Heart left ventricle (tissue), 16 donors: ENCODE measurements at regions not wholly inside any gene's neighbourhood (a gene's known extent, or its start where the extent isn't known, plus 50 kb on each side); places are given as distances from the start of the nearest gene placed in this dataset.

Experiments used
- ATAC-seq, 4 donors: fragments of 200-7000 bp; cut with Tn5 transposase; one replicate each; pipeline ENCODE4 v1.9.1; 2020 to 2022; ENCODE audit warnings: moderate library complexity in 4 of 4, mild to moderate bottlenecking in 3 of 4, moderate number of reproducible peaks in 1 of 4
- DNase-seq, 5 donors: peaks; one replicate each; pipeline ENCODE4 v3.0.0-alpha.2; 2020
- H3K27ac ChIP-seq, 12 donors: fragments of 200-600 bp; sonication (generic) in 4 of 12; one replicate each; pipeline versions ENCODE4 v1.5.0 to v1.8.0; 2016 to 2022; ENCODE audit warnings: mild to moderate bottlenecking in 2 of 12
- H3K27me3 ChIP-seq, 9 donors: fragments of 200-600 bp; sonication (generic) in 2 of 9; one replicate each; pipeline versions ENCODE4 v1.5.1 to v1.8.0; 2016 to 2022; ENCODE audit warnings: mild to moderate bottlenecking in 3 of 9
- H3K36me3 ChIP-seq, 9 donors: fragments of 200-600 bp; sonication (generic) in 2 of 9; one replicate each; pipeline versions ENCODE4 v1.5.0 to v1.8.0; 2018 to 2022; ENCODE audit warnings: mild to moderate bottlenecking in 2 of 9
- H3K4me1 ChIP-seq, 12 donors: fragments of 200-600 bp; sonication (generic) in 4 of 12; one replicate each; pipeline versions ENCODE4 v1.5.0 to v1.8.0; 2016 to 2022; ENCODE audit warnings: mild to moderate bottlenecking in 3 of 12
- H3K4me3 ChIP-seq, 12 donors: fragments of 200-600 bp; sonication (generic) in 4 of 12; one replicate each; pipeline versions ENCODE4 v1.5.0 to v1.8.0; 2017 to 2022; ENCODE audit warnings: mild to moderate bottlenecking in 9 of 12, moderate library complexity in 4 of 12
- H3K9me3 ChIP-seq, 12 donors: fragments of 200-600 bp; sonication (generic) in 4 of 12; one replicate each; pipeline versions ENCODE4 v1.5.0 to v1.8.0; 2016 to 2022; ENCODE audit warnings: mild to moderate bottlenecking in 1 of 12
- CTCF ChIP-seq, 12 donors: fragments of 200-600 bp; sonication (generic) in 4 of 12; IDR thresholded peaks; one replicate each; pipeline versions ENCODE4 v1.5.0 to v1.8.0; 2018 to 2022; ENCODE audit warnings: antibody characterized with exemption in 12 of 12, mild to moderate bottlenecking in 5 of 12
- POLR2A ChIP-seq, 2 donors: fragments of 450-650 bp; IDR thresholded peaks; one replicate each; pipeline ENCODE4 v1.6.1; 2017; ENCODE audit warnings: antibody characterized with exemption in 2 of 2, mild to moderate bottlenecking in 2 of 2, moderate library complexity in 2 of 2
- WGBS, 4 donors: extraction: QIAGEN DNeasy Blood & Tissue Kit in 2 of 4; methylation state at CpG; one replicate each; pipeline versions ENCODE4 v1.1.5 to v1.1.7; 2013 to 2018; 5-methylcytosine and 5-hydroxymethylcytosine counted together
- intact Hi-C, 10 donors: fragments of 100-400 bp; cut with DNase I; formaldehyde crosslinking; loops; one replicate each; pipeline versions ENCODE4 v1.11.1 to v1.14.2; 2022
- donor health status: ischemic (EF 13 %, LVEDD 7.1; RV severe dilation, severe dysfunction).
- donor health status: healthy with polysubstance abuse.
- donor health status: DM: no; HTN: yes; CAD: no.
- donor health status: DM: no; HTN: no; CAD: no.
- donor health status: ischemic (EF 25% LVEDD 6.9; RV normal size, moderate dysfunction).
- donor health status: ischemic (EF 25% LVEDD 5.7; RV mildly dilated, moderate dysfunction).
- donor health status: healthy.
- donor health status: DM: yes; HTN: yes; CAD: no.
- donor health status: ischemic (EF 35%, LVEDD 5.7; RV mildly dilated, moderate dysfunction).
- donor health status: nonischemic (EF 11% LVEDD 7.7; RV severe dilation, severe dysfunction).
- donor health status: DM: yes; HTN: yes; CAD: no.
- donor health status: PGD.
- donor health status: ischemic (EF 29% LVEDD 5.4; RV normal size, mild dysfunction).
- donor health status: nonischemic (EF 23%, LVEDD 6.1; RV moderate dilation, normal function).

- DNase-seq = no peak
- no peaks in the 10 kb centered on the region for H3K9me3 ChIP-seq
- WGBS, 4 donors = 58 to 70% (median 64%) methylated on average over 17 of the region's 17 CpGs
- no peak overlapping the region for H3K27ac ChIP-seq
- TF ChIP-seq CTCF (IDR thresholded peaks at IDR 0.05) = no peak
- TF ChIP-seq POLR2A (IDR thresholded peaks at IDR 0.05) = no peak
- ATAC-seq = no peak
- H3K4me3 ChIP-seq = no peak overlapping the region
- H3K36me3 ChIP-seq = no peaks in the 10 kb centered on the region
- peaks cover 0 to 23% (median 0%) of the 10 kb centered on the region in 9 donors for H3K27me3 ChIP-seq
- intact Hi-C loops = no loop called here
- no peaks in the 10 kb centered on the region for H3K4me1 ChIP-seq
Observed at GRCh38 chr15:69825941-69826818, 271.5 kb downstream of the TLE3 start.

GRCh38 chr15:69826819-69827175, 270.9 kb downstream of the TLE3 start:
- no peak for DNase-seq
- H3K9me3 ChIP-seq = no peaks in the 10 kb centered on the region
- H3K36me3 ChIP-seq = no peaks in the 10 kb centered on the region
- H3K4me1 ChIP-seq = no peaks in the 10 kb centered on the region
- 73 to 100% (median 82%) methylated on average over 3 of the region's 3 CpGs for WGBS, 4 donors
- H3K27ac ChIP-seq = no peak overlapping the region
- no peak overlapping the region for H3K4me3 ChIP-seq
- intact Hi-C loops = no loop called here
- no peak for ATAC-seq
- H3K27me3 ChIP-seq = peaks cover 0 to 23% (median 0%) of the 10 kb centered on the region in 9 donors
- TF ChIP-seq CTCF (IDR thresholded peaks at IDR 0.05) (no peak), POLR2A (IDR thresholded peaks at IDR 0.05) (no peak)

- H3K9me3 ChIP-seq = no peaks in the 10 kb centered on the region
- intact Hi-C loops = no loop called here
- H3K36me3 ChIP-seq = no peaks in the 10 kb centered on the region
- WGBS, 4 donors = 78 to 92% (median 86%) methylated on average over 1 of the region's 1 CpG
- ATAC-seq (no peak), DNase-seq (no peak)
- H3K27me3 ChIP-seq = peaks cover 0 to 23% (median 0%) of the 10 kb centered on the region in 9 donors
- H3K4me1 ChIP-seq = no peaks in the 10 kb centered on the region
- TF ChIP-seq CTCF (IDR thresholded peaks at IDR 0.05) (no peak), POLR2A (IDR thresholded peaks at IDR 0.05) (no peak)
- no peak overlapping the region for H3K4me3 ChIP-seq
- H3K27ac ChIP-seq = no peak overlapping the region
Observed at GRCh38 chr15:69827751-69828150, 270.0 kb downstream of the TLE3 start.

GRCh38 chr15:69828181-69828828, 269.4 kb downstream of the TLE3 start:
- 74 to 84% (median 76%) methylated on average over 8 to 9 of the region's 9 CpGs for WGBS, 4 donors
- intact Hi-C loops = no loop called here
- Histone ChIP-seq H3K27me3 (peaks cover 0 to 23% (median 0%) of the 10 kb centered on the region in 9 donors), H3K4me1 (no peaks in the 10 kb centered on the region), H3K36me3 (no peaks in the 10 kb centered on the region), H3K27ac (no peak overlapping the region), H3K4me3 (no peak overlapping the region), H3K9me3 (no peaks in the 10 kb centered on the region)
- no peak for ATAC-seq
- TF ChIP-seq POLR2A (IDR thresholded peaks at IDR 0.05) = no peak
- TF ChIP-seq CTCF (IDR thresholded peaks at IDR 0.05) = no peak
- no peak for DNase-seq
